ENCODE measurements at regions not wholly inside any gene's neighbourhood (a gene's known extent, or its start where the extent isn't known, plus 50 kb on each side); places are given as distances from the start of the nearest gene placed in this dataset.
"Not testable (repeated sequence)": the region's sequence is repeated elsewhere in the genome, so short reads cannot be mapped to it uniquely, and the experiment has no call there.

DNA sequence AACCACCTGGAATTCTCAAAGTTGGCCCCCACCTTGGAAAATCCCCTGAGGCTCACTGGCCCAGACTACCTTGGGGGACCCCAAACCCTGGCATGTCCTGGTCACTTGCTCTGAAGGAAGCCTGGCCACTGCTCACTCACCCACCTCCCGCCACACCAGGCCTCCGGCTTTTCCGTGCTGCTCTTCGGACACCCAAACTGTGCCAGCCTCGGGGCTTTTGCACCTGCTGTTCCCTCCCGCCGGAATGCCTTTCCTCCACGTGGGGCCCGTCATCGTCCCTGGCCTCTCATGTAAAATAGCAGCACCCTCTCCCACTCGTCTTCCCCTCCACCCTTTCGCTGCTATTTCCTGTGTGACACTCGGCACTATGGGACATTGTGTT, 87.2 kb upstream of the NCOR2 start:
- no peak for DNase-seq (ENCODE audit: low read depth in 3 of 3, low spot score in 1 of 3)

DNA sequence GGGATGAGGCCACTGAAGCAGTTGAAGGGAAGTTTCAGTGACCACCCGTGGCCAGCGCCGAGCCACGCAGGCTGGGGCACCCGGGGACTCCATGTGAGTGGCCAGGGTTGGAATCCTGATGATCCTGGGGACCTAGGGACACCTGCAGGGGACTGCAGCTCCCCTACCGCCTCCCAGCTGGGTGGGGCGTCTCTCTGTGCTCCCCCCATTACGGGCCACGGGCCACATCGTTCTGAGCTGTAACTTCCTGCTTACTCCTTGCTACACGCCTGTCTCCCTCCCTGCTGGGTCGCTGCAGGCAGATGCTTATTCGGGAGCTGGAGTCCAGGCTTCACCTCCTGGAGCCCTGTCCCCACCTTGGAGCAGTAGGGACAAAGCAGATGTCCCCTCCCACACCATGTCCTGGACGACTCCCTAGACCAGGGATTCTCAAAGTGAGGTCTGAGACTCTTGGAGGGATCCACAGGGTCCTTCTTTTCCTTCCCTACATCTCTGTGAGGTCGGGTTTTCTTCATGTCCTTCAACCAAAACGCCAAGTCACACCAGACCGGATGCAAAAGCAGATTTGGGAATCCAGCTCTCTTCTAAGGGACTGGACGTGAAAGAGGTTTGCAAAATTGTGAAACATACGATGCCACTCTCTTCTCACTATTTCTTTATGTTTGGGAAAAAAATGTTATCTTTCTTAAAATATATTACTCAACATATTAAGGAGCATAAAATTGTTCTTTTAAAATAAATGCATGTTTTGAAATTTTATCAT, 85.9 kb upstream of the NCOR2 start:
- DNase-seq (ENCODE audit: low read depth in 3 of 3, low spot score in 1 of 3), result no peak

DNA sequence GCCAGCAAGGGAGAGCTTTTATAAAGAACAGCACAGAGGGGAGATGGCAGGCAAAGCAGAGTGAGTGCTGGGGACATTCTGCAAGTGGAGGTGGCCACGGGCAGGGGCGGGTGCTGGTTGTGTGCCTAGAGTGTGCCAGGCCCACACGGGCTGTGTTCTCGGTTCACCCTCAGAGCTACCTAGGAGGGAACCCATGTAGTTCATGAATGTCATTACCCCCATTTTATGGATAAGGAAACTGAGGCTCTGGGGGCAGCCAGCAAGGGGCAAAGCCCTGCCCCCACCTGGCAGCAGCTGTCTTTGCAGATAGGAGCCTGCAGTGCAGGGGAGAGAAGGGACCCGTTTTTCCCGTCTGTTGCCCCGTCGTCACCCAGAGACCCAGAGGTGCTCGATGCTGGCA, 85.2 kb upstream of the NCOR2 start:
- no peak for DNase-seq (ENCODE audit: low read depth in 3 of 3, low spot score in 1 of 3)

DNA sequence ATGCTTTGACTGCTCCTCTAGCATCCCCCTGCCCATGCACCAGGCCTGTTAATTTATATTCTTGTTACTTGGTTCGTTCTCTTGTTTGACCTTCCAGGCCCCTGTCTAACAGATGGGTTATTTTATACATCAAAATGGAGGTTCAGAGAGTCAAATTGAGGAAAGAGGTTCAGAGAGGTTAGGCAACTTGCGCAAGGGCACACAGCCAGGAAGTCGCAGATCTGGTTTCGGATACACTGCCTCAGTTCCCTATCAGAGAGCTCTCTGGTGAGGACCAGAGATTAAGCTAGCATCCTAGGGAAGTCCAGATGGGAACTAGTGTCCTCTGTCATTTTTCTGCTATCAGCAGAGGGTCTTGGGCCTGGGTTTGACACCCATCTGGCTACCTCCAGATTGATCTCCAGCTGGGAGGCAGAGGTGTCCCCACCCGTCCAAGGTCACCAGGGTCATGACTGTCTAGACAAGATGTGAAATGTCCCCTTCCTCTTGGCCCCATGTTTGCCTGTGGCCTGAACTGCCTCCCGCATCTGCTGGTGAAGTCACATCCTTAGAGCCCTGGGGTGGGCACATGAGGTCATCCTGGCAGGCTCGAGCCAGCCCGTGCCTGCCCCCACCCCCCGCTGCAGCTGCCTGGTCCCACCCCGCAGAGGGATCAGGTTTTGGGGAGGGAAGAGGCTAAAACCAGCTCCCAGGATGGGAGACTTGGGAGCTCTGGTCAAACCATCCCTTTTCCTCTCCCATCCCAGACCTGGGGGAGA, 84.3 kb upstream of the NCOR2 start:
- no peak for DNase-seq (ENCODE audit: low read depth in 3 of 3, low spot score in 1 of 3)

DNA sequence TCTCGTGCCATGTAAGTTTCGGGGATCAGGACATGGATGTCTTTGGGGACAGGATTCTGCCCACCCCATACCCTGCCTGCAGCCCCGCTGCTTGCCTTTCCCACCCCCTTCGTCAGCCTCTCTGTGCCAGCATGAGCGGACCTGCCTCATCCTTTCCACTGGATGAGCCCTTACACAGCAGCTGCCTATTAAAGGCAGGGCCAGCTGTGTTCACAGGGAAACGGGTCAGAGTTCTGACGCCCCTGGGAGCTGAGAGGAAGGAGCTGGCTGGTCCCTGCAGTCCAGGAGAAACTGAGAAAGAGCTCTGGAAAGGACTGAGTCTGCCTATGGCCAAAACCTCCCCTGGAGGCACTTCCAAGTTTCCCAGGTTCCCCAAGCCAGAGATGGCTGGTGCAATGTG, 83.5 kb upstream of the NCOR2 start:
- DNase-seq (ENCODE audit: low read depth in 3 of 3, low spot score in 1 of 3), result no peak

DNA sequence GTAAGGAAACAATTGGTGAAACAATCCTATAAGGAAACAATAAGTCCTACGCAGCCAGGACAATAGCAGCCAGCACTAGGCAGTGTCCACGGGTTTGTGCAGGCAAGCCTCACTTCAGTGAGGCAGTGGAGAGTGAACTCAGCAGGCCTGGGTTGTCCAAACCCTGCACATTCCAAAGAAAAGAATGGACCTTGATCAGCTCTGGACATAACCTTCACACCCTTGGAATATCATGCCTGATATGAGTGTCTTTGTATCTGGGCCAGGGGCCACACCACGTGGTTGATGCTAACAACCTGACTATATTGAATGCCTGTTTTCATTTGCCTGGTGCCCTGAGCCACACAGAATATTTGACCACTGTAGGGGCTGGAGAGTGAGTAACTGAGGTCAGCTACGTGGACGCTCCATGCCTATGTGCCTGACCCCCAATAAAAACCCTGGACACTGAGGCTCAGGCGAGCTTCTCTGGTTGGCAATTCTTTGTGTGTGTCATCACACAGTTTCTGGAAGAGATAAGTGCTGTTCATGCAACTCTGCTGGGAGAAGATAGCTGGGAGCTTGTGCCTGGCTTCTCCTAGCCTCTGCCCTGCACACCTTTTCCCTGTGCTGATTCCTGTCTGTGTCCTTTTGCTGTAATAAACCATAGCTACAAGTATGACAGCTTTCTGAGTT, 81.4 kb upstream of the NCOR2 start:
- no peak for DNase-seq (ENCODE audit: low read depth in 3 of 3, low spot score in 1 of 3)

DNA sequence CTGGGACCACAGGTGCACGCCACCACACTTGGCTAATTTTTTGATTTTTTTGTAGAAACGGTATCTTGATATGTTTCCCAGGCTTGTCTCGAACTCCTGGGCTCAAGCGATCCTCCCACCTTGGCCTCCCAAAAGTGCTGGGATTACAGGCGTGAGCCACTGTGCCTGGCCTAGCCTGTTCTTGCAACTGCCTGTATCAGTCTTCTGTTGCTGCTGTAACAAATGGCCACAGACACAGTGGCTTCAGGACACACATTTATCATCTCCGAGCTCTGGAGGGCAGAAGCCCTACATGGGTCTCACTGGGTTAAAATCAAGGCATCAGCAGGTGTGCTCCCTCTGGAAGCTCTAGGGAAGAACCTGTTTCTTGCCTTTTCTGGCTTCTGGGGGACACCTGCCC, 79.9 kb upstream of the NCOR2 start:
- DNase-seq (ENCODE audit: low read depth in 3 of 3, low spot score in 1 of 3), result no peak

DNA sequence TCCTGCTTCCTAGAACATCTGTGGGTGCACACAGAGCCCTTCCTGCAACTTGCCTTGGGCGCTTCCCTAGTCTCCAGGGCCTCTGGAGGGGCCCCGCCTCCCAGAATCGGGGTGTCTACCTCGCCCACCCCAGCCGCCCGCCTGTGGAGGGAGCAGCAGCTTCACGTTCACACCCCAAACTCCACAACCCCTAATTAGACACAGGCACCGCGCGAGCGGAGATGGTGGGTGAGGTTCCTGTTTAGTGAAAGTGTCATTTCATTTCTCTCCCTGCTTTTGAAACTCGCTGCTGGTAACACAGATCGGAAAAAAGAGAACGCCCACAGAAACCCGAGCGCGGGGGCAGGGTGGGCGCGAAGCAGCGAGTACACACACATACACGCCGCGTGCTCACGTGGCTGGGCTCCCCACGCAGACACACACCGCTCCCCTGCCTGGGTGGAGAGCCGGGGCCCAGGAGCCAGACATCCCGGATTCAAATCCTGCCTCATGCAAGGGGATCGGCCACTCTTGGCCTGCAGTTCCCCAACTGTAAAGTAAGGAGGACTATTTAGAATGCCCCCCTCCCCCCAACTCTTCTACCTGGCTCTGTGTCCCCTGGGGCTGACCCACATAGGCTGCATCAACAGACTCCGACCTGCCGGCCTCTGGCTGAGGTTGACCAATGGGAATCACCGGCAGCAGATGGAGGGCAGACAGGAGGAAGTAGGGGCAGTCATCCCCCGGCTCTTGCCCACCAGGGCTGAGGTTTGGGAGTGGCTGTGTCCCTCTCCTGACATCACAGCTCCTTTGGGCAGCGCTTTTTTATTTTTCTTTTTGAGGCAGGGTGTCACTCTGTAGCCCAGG, 79.2 kb upstream of the NCOR2 start:
- peak in 1 of 3 donors; percentile 52 for DNase-seq (ENCODE audit: low read depth in 3 of 3, low spot score in 1 of 3)

DNA sequence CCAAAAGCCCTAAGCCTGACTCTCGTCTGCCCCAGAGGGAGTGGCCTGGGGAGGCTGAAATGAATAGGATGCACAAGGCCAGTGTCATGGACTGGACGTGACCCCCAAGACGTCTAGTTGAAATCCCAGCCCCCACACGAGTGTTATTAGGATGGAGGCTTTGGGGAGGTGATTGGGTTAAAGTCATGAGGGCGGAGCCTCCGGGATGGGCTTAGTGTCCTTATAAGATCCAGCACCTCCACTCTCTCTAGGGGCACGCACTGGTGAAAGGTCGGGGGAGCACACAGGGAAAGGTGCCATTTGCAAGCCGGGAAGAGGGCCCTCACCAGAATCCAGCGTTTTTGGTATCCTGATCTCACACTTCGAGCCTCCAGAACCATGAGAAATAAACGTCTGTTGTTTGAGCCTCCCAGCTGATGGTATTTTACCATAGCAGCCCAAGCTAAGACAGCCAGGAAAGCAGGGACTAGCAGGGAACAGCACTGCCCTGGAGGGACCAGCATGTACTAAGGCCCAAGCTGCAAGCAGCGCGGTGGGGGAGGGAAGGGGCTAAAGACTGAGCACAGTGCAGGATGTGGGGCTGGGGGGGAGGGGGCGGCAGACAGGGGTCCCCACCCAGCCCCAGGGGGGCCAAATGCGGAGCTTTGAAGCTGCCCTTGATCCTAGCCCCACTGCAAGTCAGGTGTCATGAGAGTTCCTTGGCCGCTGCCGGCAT, 78.3 kb upstream of the NCOR2 start:
- DNase-seq (ENCODE audit: low read depth in 3 of 3, low spot score in 1 of 3), result no peak

DNA sequence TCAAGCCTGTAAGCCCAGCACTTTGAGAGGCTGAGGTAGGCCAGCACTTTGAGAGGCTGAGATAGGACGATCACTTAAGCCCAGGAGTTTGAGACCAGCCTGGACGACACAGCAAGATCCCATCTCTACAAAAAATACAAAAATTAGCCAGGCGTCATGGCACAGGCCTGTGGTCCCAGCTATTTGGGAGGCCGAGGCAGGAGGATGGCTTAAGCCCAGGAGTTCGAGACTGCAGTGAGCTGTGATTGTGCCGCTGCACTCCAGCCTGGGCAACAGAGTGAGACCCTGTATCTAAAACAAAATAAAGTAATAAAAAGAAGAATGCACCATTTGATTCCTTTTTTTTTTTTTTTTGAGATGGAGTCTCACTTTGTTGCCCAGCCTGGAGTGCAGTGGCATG, 76.4 kb upstream of the NCOR2 start:
- DNase-seq (ENCODE audit: low read depth in 3 of 3, low spot score in 1 of 3), result not testable (repeated sequence)

DNA sequence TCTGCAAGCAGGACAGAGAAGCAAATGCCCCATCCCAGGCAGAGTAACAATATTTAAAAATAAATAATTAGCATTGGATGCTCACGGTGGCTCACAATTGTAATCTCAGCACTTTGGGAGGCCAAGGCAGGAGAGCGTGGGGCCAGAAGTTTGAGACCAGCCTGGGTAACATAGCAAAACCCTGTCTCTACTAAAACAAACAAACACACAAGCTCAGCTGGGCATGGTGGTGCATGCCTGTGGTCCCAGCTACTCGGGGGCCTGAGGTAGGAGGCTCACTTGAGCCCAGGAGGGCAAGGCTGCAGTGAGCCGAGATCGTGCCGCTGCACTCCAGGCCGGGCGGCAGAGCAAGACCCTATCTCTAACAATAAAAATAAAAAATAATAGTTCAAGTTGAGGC, 74.7 kb upstream of the NCOR2 start:
- DNase-seq (ENCODE audit: low read depth in 3 of 3, low spot score in 1 of 3), result no peak

DNA sequence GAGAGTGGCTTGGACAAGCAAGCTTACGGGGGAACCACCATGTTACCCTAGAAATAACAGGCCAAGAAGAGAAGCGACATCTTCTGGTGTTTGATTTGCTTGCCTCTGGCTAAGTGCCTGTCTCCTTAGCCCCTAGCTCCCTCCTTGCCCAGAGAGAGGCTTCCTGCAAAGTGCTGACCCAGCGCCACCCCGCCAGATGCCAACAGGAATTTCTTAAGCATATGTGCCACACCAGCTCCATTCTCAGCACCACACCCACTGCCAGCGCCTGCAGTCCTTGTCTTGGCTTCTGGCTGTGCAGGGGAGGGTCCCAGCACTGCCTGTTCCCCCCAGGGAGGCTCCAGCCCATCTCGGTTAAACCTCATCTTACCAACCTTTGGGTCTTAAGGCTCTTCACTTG, 74.2 kb upstream of the NCOR2 start:
- DNase-seq (ENCODE audit: low read depth in 3 of 3, low spot score in 1 of 3), result no peak

DNA sequence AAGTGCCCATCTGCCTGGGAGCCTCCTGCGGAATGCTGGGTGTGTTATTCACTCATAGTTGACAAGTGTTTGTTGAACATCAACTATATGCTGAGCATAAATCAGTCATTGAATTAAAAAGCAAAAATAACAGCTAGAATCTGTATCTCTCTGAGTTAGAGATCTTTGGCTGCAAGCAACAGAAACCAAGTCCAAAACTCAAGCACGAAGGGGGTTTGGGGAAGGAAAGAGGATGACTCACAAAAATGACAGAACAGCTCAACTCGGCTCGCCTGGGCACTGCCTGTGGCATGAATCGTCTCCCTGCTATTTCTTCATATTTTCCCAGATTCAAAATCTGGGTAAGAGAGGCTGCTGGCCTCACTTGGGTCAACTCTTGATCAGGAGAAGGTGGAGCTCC, 72.6 kb upstream of the NCOR2 start:
- DNase-seq (ENCODE audit: low read depth in 3 of 3, low spot score in 1 of 3), result no peak

DNA sequence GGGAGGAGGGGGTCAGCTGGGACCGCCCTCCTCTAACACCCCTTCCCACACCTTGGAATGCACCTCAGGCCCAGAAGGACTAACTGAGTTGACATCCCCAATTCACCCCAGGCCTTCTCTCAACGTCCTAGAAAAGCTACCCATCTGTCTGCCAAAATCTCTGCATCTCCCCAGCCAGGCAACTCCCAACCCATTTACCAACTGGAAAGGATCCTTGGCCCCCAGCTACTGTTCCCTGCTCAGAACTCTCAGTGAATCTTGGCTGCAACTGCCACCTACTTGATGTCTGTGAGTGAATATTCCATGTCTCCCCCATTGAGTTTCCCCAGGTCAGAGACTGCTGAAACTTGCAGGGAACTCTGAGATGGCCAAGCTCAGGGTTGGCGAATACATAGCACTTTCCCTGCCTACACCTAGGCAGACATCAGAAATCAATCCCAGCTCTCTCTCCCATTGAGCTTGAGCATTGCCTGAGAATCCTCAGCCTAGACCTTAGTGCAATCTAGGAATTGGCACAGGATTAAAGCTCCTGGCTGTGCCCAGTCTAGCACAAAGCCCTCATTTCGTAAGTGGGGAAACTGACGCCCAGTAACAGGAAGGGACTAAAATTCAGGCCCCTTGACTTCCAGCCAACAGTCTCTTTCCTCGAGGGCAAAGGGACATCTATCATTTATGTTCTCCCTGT, 71.9 kb upstream of the NCOR2 start:
- DNase-seq (ENCODE audit: low read depth in 3 of 3, low spot score in 1 of 3), result no peak

DNA sequence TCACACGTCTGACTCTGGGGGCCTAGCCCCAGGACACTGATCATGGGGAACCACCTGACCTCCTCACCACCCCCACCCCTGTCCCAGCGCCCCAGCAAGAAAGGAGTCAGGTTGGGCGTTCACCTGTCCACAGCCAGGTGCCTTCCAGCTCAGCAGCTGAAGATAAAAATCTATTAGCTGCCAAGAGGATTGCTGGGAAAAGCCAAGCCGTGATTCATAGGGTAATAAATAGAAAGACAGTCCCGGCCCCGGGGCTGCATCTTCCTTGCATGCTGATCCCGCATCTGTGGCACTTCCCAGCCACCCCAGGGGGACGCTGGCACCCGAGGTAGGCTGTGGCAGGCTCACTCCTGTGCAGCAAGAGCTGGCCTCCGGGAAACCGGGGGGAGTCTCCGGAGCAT, 70.2 kb upstream of the NCOR2 start:
- no peak for DNase-seq (ENCODE audit: low read depth in 3 of 3, low spot score in 1 of 3)

DNA sequence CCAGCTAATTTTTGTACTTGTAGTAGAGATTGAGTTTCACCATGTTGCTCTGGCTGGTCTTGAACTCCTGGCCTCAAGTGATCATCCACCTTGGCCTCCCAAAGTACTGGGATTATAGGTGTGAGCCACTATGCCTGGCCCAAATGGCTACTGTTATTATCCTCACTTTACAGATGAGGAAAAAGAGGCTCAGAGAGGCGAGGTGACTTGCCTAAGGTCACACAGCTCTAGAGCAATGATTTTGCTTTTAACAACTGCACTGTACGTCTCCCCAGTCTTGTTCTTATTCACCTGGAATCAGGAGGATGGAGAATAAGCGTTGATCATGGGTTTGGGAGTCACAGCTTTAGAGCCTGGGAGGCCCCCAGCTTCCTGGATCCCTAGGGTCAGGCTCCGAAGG, 69.8 kb upstream of the NCOR2 start:
- no peak for DNase-seq (ENCODE audit: low read depth in 3 of 3, low spot score in 1 of 3)

DNA sequence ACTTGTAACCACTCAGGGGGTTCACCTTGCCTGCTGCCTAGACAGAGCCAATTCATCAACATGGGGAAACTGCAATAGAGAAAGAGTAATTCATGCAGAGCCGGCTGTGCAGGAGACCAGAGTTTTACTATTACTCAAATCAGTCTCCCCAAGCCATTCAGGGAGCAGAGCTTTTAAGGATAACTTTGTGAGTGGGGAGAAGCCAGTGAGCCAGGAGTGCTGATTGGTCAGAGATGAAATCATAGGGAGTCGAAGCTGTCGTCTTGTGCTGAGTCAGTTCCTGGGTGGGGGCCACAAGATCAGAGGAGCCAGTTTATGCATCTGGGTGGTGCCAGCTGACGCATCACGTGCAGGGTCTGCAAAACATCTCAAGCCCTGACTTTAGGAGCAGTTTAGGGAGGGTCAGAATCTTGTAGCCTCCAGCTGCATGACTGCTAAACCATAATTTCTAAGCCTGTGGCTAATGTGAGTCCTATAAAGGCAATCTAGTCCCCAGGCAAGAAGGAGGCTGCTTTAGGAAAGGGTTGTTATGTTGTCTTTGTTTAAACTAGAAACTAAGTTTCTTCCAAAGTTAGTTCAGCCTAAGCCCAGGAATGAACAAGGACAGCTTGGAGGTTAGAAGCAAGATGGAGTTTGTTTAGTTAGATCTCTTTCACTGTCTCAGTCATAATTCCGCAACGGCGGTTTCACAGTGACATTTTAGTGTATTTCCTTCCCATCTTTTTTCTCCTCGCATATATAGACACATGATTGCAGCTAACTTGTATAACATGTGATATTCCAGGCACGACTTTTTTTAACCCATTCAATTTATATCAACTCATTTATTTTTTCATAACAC, 68.9 kb upstream of the NCOR2 start:
- peak in 2 of 3 donors; percentile 7 to 20 for DNase-seq (ENCODE audit: low read depth in 3 of 3, low spot score in 1 of 3)

DNA sequence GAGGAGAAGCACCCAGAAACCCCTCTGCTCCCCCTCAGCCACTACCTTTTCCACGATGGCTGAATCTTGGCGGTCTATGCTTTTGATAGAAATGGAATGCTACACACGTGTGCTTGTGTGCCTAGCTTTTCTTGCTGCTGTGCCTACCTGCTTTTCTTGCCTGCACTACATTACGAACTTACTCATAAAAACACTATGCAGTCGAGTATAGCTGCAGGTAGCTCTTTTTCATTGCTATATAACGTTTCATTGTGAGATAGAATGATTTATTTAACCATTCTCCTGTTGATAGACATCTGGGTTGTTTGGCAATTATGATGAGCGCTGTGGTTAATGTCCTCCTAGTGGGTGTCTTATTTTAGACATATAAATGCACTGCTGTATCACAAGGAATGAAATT, 67.9 kb upstream of the NCOR2 start:
- DNase-seq (ENCODE audit: low read depth in 3 of 3, low spot score in 1 of 3), result no peak

Data from stimulated activated CD4-positive, alpha-beta T cell treated with anti-CD3 and anti-CD28 coated beads, TNF-alpha, amount 100 ng/mL, for 1 hour (primary cell).